ENCODE measurements at regions not wholly inside any gene's neighbourhood (a gene's known extent, or its start where the extent isn't known, plus 50 kb on each side); places are given as distances from the start of the nearest gene placed in this dataset.
"Not testable (repeated sequence)": the region's sequence is repeated elsewhere in the genome, so short reads cannot be mapped to it uniquely, and the experiment has no call there.

DNA sequence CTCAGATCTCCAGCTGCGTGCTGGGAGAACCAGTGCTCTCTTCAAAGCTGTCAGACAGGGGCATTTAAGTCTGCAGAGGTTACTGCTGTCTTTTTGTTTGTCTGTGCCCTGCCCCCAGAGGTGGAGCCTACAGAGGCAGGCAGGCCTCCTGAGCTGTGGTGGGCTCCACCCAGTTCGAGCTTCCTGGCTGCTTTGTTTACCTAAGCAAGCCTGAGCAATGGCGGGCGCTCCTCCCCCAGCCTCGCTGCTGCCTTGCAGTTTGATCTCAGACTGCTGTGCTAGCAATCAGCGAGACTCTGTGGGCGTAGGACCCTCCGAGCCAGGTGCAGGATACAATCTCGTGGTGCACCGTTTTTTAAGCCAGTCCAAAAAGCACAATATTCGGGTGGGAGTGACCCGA is 864.4 kb downstream of the GBE1 start:
- not testable (repeated sequence) for DNase-seq

DNA sequence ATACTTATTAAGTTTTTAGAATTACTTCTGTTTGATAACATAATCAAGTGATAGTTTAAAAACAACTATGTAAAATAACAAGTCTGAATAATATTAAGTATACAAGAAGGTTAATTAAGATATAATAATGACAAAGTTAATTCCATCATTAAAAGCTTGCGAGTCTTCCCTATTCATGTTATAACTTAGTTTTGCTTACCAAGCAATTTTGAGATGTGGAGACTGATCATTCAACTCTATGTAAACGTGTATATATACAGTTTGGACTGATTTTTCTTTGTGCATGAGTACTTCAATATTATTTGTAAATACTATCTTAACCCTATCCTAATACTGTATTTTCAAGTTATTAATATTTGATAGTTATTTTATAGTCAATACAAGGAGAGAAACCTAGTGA is 870.9 kb downstream of the GBE1 start:
- DNase-seq = no peak

DNA sequence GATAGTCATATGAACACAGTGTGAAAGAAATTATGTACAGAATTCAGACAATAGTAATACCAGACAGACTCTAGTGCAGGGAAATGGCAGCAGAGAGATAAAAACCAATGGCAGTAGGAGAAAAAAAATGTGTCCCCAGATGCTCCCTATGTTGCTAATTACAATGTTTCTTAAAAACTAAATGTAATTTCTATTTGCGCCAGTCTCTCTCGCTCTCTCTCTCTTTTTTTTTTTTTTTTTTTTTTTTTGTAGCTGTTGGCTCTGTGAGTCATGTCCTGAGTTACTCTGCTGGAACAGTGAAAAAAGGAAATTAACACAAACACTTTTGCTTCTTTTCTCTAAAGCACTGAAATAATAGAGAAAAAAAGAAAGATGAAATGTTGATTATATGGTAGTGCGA is 871.9 kb downstream of the GBE1 start:
- DNase-seq = no peak

DNA sequence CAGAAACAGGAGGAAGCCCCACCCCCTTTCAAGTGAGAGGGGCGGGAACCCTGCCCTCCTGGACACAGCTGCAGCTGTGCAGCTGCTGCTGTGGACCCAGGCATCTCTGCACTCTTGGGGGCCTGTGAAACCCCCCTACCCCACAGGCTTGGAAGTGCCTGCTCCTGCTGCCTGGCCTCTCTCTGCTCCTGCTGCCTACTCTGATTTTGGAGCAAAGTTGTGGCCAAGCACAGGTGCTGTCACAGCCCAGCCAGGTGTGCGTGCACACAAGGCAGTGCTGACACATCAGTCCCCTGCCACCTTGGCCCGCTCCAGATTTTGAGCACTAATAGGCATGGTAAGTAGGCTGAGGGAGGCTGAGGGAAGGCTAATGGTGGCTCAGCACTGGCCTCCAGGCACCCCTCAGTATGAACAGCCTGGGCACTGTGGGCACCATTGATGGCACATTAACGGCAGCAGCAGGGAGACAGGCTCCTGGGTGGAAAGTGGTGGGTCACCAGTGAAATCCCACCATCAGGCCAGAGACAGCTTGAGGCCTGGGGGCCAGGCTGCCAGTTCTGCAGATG is 890.9 kb downstream of the GBE1 start:
- no peak for DNase-seq

DNA sequence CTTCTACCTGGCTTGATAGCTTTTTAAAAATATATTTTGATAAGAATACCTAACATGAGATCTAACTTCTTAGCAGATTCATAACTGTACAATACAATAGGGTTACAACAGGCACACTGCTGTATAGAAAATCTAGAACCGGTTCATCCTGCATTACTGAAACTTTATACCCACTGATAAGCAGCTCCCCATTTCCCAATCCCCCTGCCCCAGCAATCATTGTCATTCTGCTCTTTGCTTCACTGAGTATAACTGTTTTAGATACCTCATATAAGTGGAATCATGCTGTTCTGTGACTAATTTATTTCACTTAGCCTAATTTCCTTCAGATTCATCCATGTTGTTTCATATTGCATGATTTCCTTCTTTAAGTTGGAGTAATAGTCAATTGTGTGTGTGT is 906.0 kb downstream of the GBE1 start:
- no peak for DNase-seq

DNA sequence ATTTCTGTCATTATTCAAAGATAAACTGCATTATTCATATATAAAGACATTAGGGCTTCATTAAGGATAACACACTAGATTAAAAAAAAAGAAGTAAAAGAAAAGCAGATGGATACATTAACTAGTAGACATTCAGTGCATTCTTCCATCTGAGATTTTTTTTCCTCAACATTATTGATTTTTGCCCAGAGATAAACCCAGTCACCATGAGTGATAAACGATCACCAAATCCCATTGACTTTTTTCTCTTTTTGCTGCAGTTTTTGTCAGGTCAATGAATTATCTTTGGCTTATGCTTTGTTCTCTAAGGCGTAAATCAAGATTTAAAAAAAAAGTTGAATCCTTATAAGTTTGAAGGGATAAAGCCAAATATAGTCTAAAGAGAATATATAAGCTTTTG is 925.0 kb downstream of the GBE1 start:
- DNase-seq = no peak

DNA sequence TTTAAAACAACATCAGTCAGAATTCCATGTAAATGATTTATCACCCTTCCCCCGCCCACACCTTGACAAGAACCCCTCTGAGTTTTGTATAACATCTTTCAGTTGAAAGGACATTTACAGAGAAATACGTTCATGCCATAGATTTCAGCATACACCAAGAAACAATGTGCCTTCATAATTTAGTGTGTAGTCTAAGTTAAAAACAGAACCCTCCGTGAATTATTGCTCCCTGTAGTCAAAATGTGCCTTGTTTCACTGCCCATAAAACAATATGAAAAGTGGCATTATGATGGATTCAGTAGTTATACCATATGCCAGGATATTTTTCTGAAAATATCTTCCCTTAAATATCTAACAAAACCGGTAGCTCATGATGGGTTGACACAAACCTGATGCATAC is 953.9 kb downstream of the GBE1 start:
- DNase-seq = no peak

DNA sequence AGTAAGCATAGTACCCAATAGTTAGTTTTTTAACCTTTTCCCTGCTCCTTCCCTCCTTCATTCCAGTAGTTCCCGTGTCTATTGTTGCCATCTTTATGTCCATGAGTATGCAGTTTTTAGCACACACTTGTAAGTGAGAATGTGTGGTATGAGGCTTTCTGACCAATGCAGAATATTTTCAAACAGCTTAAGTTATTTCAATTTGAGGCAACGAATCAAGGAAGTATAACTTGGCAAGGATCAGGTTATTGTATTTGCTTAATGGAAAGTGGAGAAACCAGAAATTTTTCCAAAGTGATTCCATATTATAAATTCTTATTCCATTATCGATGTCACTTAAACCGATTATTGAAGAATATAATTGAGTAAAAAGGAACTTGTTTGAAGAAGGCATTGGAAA is 954.8 kb downstream of the GBE1 start:
- no peak for DNase-seq

DNA sequence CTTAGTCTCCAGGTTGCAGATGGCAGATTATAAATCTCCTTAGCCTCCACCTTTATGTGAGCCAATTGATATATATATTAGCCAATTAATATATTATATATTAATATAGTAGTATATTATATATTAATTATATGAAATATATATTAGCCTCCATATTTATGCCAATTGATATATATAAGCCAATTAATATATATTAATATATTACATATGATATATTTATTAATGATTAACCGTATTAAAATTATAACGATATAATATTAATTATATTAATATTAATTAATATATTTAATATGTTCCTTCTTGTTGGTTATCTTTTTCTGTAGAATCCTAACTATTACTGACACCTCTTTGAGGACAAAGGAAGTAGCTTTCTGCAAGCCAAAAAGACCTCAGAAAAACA is 972.5 kb downstream of the GBE1 start:
- DNase-seq = no peak

DNA sequence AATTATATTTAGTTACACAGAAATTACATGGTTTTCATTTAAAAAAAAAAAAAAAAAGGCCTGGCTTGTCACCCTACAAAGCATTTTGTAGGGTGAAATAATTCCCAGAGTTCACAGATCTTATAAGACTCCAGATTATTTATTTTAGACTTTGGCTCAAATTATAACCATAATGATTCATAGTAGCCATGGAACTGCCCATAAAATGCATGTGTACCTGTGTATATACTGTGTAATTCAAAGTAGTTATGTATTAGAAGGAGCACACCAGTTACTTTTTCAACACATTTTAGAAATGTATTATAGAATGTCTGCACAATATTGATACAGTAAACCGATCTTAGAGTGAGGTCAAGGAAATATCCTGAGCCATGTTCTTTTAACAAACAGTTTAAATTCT is 975.6 kb downstream of the GBE1 start:
- DNase-seq = no peak

DNA sequence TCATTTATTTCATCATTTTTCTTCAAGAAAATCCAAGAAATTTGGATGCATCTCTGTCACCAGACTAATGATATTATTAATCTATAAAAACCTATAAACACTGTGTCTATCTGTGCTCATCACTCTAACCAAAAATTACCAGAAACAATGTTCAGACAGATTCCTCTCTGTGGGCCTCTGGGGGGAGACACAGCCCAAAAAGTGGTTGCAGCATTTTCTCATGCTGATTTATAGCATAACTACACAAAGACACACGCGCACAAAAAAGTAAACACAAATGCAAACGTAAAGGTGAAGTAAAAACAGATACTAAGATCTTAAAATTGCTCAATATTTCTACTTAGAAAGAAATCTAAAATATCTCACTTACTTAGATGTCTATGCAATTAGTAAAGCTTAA is 976.0 kb downstream of the GBE1 start:
- DNase-seq = no peak

DNA sequence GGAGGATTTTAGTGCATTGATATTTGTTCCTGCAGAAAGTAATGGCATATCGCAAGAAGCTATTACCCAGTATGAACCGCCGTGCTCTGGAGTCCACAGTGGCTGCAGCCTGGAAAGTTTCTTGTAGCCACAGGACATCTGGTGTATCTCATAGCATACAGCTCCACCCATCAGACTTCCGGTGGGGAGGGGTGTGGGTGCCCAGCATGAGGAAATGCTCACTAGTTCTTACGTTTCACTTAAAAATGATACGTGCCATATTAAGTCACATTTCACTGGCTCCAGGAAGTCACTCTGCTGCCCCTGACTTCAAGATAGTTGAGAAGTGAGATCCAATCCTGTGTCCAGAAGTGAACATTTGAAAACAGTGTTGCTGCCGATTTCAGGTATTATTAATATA is 990.4 kb downstream of the GBE1 start:
- DNase-seq = no peak

DNA sequence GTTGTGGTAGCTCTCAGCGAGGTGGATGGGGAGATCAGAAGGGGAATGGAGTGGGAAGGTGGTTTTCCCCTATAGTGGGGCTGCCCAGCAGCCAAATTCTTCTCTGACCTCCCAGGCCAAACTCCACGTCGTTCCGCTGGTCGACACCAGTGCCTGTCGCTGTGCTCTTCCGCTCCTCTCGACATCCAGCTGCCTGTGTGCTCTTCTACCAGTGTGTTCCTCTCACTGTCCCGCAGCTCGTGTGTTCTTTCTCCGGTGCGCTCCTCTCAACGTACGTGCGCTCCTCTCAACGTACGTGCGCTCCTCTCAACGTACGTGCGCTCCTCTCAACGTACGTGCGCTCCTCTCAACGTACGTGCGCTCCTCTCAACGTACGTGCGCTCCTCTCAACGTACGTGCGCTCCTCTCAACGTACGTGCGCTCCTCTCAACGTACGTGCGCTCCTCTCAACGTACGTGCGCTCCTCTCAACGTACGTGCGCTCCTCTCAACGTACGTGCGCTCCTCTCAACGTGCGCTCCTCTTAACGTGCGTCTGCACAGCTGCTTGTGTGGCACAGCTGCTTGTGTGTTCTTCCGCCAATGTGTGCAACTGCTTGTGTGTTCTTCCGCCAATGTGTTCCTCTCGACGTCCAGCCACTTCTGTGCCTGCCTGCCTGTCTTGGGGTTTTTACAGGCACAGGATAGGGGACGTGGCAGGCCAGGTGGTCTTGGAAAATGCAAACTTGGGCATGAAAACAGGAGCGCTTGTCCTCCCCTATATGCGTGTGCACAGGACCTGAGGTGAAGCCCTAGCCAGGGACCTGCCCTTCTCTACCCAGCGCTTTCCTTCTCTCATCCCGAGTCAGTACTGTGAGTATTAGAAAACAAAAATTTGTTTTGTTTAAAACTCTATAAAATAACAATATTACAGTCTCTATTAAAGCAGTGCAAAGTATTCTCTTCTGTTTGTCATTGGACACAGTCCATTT is 991.1 kb downstream of the GBE1 start:
- DNase-seq = no peak

DNA sequence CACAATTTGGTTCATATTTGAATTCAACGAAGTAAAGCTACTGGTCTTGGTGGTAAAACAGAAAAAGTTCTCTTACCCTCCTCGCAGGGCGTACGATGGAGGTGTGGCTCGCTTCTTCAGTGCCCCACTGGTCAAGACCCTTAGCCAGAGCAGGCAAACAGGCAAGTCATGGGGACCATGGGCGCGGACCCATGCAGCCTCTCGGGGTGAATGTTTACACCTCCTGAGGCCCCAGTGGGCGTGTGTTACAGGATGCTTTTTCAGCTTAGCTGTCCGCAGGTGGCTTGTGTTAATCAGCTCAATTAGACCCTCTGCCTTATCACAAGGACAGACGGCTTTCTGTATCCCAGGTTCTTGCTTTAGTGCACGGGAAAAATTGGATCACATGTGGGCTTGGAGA is 991.8 kb downstream of the GBE1 start:
- no peak for DNase-seq

DNA sequence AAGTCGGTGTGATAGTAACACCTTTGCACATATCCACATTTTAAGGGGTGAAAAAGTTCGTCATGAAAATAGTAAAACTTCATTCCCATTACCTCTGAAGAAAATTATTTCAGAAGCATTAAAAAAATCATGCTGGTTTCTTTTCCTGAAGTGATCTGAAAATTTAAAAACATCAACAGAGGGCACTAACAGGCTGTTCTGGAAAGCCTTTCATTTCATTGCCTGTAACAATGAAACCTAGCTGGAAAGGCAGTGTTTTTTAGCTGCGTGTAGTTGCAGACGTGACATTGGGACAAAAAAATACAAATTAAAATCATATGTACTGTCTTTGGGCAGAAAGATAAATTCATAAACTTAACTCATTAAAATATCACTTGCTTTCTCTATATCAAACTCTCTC is 993.8 kb downstream of the GBE1 start:
- DNase-seq = no peak

DNA sequence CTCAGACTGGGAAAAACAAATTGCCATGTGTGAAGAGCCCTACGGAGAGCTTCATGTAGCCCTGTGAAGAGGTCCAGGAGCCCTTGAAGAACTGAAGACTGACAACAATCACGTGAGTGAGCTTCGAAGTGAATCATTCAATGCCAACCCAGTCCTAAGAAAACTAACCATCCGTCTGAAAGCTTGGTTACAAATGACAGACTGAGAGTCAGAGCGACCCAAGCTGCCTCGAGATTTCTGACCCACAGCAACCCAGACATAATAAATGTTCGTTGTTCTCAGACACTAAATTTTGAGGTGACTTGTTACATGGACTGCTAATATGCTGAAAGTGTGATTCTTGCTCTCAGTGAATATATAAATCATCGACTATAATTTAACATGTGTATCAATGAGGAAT is 987.2 kb upstream of the ROBO1 start:
- no peak for DNase-seq

DNA sequence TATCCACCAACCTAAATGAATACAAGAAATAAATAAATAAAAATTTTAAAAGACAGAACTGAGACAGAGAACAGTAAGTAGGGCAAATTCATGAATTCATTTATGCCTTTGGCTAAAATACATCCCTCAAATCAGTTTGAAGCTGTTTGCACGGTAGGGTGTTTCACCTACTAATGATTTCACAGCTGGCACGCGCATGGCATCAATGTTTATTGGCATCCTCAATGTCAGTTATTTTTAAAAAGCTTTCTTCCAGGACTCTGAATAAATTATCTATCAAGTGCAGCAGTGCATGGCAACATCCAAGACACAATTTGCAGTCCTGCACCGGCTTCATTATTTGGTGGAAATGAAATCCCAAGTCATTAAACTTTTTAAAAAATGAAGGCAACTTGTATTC is 985.2 kb upstream of the ROBO1 start:
- DNase-seq = no peak

DNA sequence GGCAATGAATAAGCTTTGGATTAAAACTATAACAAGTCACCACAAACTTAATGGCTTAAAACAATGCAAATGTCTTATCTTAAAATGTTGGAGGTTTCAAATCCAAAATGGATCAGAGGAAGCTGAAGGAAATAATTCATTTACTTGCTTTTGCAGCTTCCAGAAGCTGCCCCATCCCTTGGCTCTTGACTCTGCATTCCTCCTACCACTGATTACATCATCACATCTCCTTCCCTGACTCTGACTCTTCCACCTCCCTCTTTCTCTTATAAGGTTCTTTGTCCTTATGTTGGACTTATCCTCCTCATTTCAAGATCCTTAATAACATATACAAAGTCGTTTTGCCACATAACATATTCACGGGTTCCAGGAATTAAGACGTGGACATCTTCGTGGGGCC is 982.8 kb upstream of the ROBO1 start:
- no peak for DNase-seq

DNA sequence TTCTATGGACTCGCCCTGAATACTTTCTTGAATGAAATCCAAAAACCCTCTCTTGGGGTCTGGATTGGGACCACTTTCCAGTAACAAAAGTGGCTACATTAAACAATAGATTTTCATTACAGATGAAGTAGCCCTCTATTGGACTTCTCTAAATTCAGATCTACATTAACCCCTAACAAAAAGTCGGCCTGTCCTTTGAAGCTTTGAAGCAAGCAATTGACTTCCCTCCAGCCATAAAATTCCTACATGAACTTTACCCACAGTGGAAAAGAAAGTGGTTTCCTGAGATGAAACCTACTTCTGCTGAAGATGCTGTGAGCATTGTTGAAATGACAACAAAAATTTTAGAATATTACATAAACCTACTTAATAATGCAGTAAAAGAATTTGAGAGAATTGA is 967.1 kb upstream of the ROBO1 start:
- no peak for DNase-seq

DNA sequence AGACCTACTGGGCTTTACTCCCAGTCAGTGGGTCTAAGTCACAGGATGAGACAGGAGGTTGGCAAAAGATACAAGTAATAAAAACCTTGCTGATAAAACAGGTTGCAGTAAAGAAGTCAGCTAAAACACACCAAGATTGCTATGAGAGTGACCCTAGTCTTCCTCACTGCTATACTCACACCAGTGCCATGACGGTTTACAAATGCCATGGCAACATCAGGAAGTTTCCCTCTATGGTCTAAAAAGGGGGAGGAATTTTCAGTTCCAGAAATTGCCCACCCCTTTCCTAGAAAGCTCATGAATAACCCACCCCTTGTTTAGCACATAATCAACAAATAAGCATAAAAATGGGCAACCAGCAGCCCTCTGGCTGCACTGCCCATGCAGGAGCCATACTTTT is 966.7 kb upstream of the ROBO1 start:
- no peak for DNase-seq

DNA sequence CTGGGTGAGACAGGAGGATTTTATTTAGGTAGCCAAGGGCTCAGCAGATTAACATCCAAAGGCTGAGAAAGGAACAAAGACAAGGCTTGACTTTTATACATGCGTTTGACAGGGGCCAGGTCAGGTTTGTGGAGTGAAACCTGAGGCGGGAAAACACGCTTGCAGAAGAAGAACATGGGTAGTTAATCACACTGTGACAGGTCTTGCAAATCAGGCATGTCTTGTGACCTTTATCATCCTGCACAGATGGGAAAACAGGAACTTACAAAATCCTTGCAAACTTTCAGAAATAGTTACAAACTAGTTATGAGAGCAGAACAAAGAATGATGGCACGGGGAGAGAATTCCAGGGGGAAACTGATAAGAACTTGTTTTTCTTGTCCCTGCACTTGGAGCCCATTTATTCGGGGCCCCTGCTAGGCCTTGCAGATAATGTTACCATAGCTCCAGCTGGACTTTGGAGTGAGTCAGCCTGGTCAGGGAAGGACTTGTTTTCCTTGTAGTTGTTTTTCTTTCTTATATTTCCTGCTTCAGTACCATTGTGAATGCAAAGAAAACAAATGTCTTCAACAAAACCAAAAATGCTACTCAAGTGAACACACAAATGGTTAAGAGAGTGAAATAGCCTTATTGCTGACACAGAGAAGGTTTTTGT is 965.9 kb upstream of the ROBO1 start:
- DNase-seq = no peak

DNA sequence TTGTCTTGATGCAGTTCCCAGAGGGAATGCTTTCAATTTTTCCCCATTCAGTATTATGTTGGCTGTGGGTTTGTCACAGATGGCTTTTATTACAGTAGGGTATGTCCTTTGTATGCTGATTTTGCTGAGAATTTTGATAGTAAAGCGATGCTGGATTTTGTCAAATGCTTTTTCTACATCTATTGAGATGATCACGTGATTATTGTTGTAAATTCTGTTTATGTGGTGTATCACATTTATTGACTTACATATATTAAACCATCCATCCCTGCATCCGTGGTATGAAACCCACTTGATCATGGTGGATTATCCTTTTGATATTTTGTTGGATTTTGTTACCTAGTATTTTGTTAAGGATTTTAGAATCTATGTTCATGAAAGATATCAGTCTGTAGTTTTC is 959.8 kb upstream of the ROBO1 start:
- not testable (repeated sequence) for DNase-seq

DNA sequence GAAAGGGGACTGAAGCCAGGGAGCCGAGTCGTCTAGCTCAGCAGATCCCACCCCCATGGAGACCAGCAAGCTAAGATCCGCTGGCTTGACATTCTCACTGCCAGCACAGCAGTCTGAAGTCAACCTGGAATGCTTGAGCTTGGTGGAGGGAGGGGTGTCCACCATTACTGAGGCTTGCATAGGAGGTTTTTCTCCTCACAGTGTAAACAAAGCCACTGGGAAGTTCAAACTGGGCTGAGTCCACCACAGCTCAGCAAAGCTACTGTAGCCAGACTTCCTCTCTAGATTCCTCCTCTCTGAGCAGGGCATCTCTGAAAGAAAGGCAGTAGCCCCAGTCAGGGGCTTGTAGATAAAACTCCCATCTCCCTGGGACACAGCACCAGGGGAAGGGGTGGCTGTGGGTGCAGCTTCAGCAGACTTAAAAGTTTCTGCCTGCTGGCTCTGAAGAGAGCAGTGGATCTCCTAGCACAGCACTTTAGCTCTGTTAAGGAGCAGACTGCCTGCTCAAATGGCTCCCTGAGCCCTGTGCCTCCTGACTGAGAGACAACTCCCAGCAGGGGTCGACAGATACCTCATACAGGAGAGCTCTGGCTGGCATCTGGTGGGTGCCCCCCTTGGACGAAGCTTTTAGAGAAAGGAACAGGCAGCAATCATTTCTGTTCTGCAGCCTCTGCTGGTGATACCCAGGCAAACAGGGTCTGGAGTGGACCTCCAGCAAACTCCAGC is 942.0 kb upstream of the ROBO1 start:
- DNase-seq = not testable (repeated sequence)

DNA sequence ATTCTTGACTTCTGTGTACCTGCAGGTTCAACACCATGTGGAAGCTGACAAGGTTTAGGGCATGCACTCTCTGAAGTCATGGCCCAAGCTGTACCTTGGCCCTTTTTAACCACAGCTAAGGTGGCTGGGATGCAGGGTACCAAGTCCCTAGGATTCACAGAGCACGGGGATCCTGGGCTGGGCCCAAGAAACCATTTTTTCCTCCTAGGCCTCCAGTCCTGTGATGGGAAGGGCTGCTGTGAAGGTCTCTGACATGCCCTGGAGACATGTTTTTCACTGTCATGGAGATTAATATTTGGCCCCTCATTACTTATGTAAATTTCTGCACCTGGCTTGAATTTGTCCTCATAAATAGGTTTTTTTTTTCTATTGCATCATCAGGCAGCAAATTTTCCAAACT is 937.5 kb upstream of the ROBO1 start:
- DNase-seq = no peak
